T-helper 1 cell treated with Interleukin-12 subunit alpha and Interleukin-12 subunit beta and Interleukin-4 antibody, amounts not matched to agents 30 μg/mL and 1 μg/mL, for 36 hours (primary cell): ENCODE measurements at regions not wholly inside any gene's neighbourhood (a gene's known extent, or its start where the extent isn't known, plus 50 kb on each side); places are given as distances from the start of the nearest gene placed in this dataset.

Experiments used
- H3K27ac Mint-ChIP-seq: one replicate; pipeline ENCODE4 v1.8.0; 2021; ENCODE audit warnings: mild to moderate bottlenecking, mixed read lengths
- H3K27me3 Mint-ChIP-seq: one replicate; pipeline ENCODE4 v1.8.0; 2021; ENCODE audit warnings: low read depth, mixed read lengths
- H3K36me3 Mint-ChIP-seq: one replicate; pipeline ENCODE4 v1.8.0; 2021; ENCODE audit warnings: low read depth, mixed read lengths
- H3K4me1 Mint-ChIP-seq: one replicate; pipeline ENCODE4 v1.8.0; 2021; ENCODE audit warnings: low read depth, mixed read lengths
- H3K4me3 Mint-ChIP-seq: one replicate; pipeline ENCODE4 v1.8.0; 2021; ENCODE audit warnings: mild to moderate bottlenecking, moderate library complexity, mixed read lengths
- H3K9me3 Mint-ChIP-seq: one replicate; pipeline ENCODE4 v1.8.0; 2021; ENCODE audit warnings: mixed read lengths

GRCh38 chr13:83190020-83190419 lies 692.3 kb downstream of the SLITRK1 start:
- H3K4me3 Mint-ChIP-seq, result no peak overlapping the region
- H3K9me3 Mint-ChIP-seq, result peaks cover 20% of the 10 kb centered on the region
- no peaks in the 10 kb centered on the region for H3K36me3 Mint-ChIP-seq
- H3K27me3 Mint-ChIP-seq, result no peaks in the 10 kb centered on the region
- H3K27ac Mint-ChIP-seq, result no peak overlapping the region
- H3K4me1 Mint-ChIP-seq, result no peaks in the 10 kb centered on the region

DNA sequence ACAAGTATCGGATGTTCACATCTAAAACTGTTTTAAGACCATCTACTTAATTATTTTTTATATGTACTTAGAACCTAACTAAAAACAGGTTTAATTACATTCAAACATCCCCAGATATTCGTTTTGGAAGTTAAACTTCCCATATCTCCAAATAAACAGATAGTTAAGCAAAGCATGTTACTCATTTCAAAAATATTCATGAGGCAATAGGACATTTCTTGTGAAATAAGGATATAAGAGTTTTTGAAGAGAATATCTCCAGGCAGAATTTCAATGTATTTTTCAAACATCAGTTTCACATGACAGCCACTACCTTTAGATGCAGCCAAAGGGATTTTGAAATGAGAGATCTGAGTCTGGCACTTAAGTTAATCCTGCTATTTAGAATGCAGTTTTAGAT lies 697.5 kb downstream of the SLITRK1 start:
- H3K27me3 Mint-ChIP-seq, result no peaks in the 10 kb centered on the region

DNA sequence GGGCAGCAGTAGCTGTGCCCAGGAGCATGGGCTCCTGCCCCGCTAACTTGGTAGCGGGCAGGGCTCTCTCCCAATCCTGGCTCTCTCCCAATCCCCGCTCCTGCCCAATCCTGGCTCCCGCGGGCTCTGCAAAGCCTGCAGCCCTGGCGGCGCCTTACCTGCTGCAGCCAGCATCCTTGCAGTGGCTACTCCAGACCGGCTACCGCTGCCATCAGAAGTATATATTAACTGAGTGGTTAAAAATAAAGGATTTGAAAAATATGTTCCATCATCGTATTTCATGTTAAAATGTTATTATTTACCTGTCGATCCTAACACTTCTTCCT lies 698.2 kb downstream of the SLITRK1 start:
- no peaks in the 10 kb centered on the region for H3K4me1 Mint-ChIP-seq
- H3K36me3 Mint-ChIP-seq, result no peaks in the 10 kb centered on the region
- H3K9me3 Mint-ChIP-seq, result peaks cover 17% of the 10 kb centered on the region
- no peak overlapping the region for H3K4me3 Mint-ChIP-seq
- no peaks in the 10 kb centered on the region for H3K27me3 Mint-ChIP-seq
- no peak overlapping the region for H3K27ac Mint-ChIP-seq

More for the DNA sequence above, 697.5 kb downstream of the SLITRK1 start:
- Mint-ChIP-seq H3K4me1 (no peaks in the 10 kb centered on the region), H3K36me3 (no peaks in the 10 kb centered on the region), H3K9me3 (peaks cover 17% of the 10 kb centered on the region), H3K4me3 (no peak overlapping the region), H3K27ac (no peak overlapping the region)

DNA sequence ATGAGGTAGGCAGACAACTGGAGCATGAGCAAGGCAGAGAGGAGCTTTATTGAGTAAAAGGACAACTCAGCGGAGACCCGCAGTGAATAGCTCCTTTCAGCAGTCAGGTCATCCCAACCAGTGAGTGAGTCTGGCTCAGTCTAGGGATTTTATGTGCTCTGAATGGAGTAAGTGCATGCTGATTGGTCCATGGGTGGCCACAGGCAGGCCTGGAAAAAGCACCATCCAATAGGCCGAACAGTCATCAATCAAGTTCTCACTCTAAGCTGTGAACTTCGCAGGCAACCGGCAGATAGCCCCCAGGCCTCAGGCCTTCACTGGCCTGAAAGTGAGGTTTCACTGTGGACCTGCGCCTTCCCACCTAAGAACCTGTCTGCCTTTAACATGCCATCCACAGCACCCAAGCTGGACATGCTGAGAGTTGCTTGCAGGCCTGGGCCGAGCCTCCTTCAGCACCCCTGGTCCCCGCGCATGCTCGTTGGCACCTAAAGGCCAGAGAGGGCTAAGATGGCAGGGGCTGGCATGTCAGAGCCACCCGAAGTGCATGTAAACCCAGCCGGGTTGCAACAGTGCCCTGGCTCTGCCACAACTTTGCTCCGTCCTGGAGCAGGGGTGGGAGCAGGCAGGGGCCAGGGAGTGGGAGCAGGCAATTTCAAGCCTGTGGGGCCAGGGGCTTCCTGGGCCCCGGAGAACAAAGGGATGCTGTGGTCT lies 698.7 kb downstream of the SLITRK1 start:
- H3K4me1 Mint-ChIP-seq, result no peaks in the 10 kb centered on the region
- H3K4me3 Mint-ChIP-seq, result no peak overlapping the region
- no peaks in the 10 kb centered on the region for H3K27me3 Mint-ChIP-seq
- H3K27ac Mint-ChIP-seq, result no peak overlapping the region
- peaks cover 15% of the 10 kb centered on the region for H3K9me3 Mint-ChIP-seq
- H3K36me3 Mint-ChIP-seq, result no peaks in the 10 kb centered on the region

GRCh38 chr13:83182845-83183244 lies 699.4 kb downstream of the SLITRK1 start:
- Mint-ChIP-seq H3K27ac (no peak overlapping the region), H3K4me1 (no peaks in the 10 kb centered on the region), H3K27me3 (no peaks in the 10 kb centered on the region), H3K9me3 (peaks cover 11% of the 10 kb centered on the region), H3K36me3 (no peaks in the 10 kb centered on the region), H3K4me3 (no peak overlapping the region)

- no peaks in the 10 kb centered on the region for H3K36me3 Mint-ChIP-seq
- H3K4me1 Mint-ChIP-seq, result no peaks in the 10 kb centered on the region
- H3K4me3 Mint-ChIP-seq, result no peak overlapping the region
- H3K9me3 Mint-ChIP-seq, result no peaks in the 10 kb centered on the region
- H3K27me3 Mint-ChIP-seq, result no peaks in the 10 kb centered on the region
- no peak overlapping the region for H3K27ac Mint-ChIP-seq
Measured at GRCh38 chr13:83178008-83178407, 704.3 kb downstream of the SLITRK1 start.

DNA sequence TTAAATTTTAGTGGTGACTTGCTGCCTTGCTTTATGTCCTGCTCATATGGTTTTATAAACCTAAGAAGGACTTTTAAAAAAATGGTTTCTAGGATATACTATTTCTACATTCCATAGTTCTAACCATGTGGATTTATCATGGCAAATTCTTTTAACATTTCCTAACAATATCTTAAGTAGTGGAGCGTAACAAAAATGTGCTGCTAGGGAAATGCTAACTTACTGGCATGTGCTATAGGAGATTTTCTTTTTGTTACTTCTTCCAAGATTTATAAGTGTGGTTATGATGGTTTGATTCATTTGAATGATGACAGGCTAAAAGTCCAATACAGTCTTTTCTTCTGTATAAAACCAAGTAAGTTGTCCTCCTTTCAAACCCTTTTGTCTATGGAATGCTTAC lies 713.7 kb downstream of the SLITRK1 start:
- H3K27me3 Mint-ChIP-seq, result no peaks in the 10 kb centered on the region
- no peak overlapping the region for H3K27ac Mint-ChIP-seq
- no peak overlapping the region for H3K4me3 Mint-ChIP-seq
- H3K9me3 Mint-ChIP-seq, result peaks cover 5% of the 10 kb centered on the region
- no peaks in the 10 kb centered on the region for H3K4me1 Mint-ChIP-seq
- H3K36me3 Mint-ChIP-seq, result no peaks in the 10 kb centered on the region

- no peaks in the 10 kb centered on the region for H3K36me3 Mint-ChIP-seq
- H3K4me3 Mint-ChIP-seq, result no peak overlapping the region
- H3K27ac Mint-ChIP-seq, result no peak overlapping the region
- H3K27me3 Mint-ChIP-seq, result no peaks in the 10 kb centered on the region
- peaks cover 5% of the 10 kb centered on the region for H3K9me3 Mint-ChIP-seq
- no peaks in the 10 kb centered on the region for H3K4me1 Mint-ChIP-seq
Measured at GRCh38 chr13:83167203-83167602, 715.1 kb downstream of the SLITRK1 start.

- Mint-ChIP-seq H3K36me3 (no peaks in the 10 kb centered on the region), H3K4me1 (no peaks in the 10 kb centered on the region), H3K27me3 (no peaks in the 10 kb centered on the region), H3K9me3 (peaks cover 5% of the 10 kb centered on the region), H3K4me3 (no peak overlapping the region), H3K27ac (no peak overlapping the region)
Measured at GRCh38 chr13:83166550-83166949, 715.7 kb downstream of the SLITRK1 start.

- no peak overlapping the region for H3K27ac Mint-ChIP-seq
- no peaks in the 10 kb centered on the region for H3K4me1 Mint-ChIP-seq
- H3K36me3 Mint-ChIP-seq, result no peaks in the 10 kb centered on the region
- H3K9me3 Mint-ChIP-seq, result peaks cover 5% of the 10 kb centered on the region
- H3K27me3 Mint-ChIP-seq, result no peaks in the 10 kb centered on the region
- H3K4me3 Mint-ChIP-seq, result no peak overlapping the region
Measured at GRCh38 chr13:83162493-83162892, 719.8 kb downstream of the SLITRK1 start.

GRCh38 chr13:83153848-83154247 lies 728.4 kb downstream of the SLITRK1 start:
- H3K36me3 Mint-ChIP-seq, result no peaks in the 10 kb centered on the region
- no peak overlapping the region for H3K4me3 Mint-ChIP-seq
- H3K27ac Mint-ChIP-seq, result no peak overlapping the region
- no peaks in the 10 kb centered on the region for H3K4me1 Mint-ChIP-seq
- no peaks in the 10 kb centered on the region for H3K27me3 Mint-ChIP-seq
- H3K9me3 Mint-ChIP-seq, result peaks cover 9% of the 10 kb centered on the region

GRCh38 chr13:83151308-83151660 lies 731.0 kb downstream of the SLITRK1 start:
- Mint-ChIP-seq H3K36me3 (no peaks in the 10 kb centered on the region), H3K4me3 (no peak overlapping the region)

GRCh38 chr13:83150616-83151307 lies 731.5 kb downstream of the SLITRK1 start:
- no peaks in the 10 kb centered on the region for H3K27me3 Mint-ChIP-seq
- peaks cover 9% of the 10 kb centered on the region for H3K9me3 Mint-ChIP-seq
- no peaks in the 10 kb centered on the region for H3K36me3 Mint-ChIP-seq
- H3K4me1 Mint-ChIP-seq, result no peaks in the 10 kb centered on the region
- no peak overlapping the region for H3K4me3 Mint-ChIP-seq
- H3K27ac Mint-ChIP-seq, result no peak overlapping the region

More at GRCh38 chr13:83151308-83151660, 731.0 kb downstream of the SLITRK1 start:
- H3K27ac Mint-ChIP-seq, result no peak overlapping the region
- peaks cover 9% of the 10 kb centered on the region for H3K9me3 Mint-ChIP-seq
- H3K27me3 Mint-ChIP-seq, result no peaks in the 10 kb centered on the region
- no peaks in the 10 kb centered on the region for H3K4me1 Mint-ChIP-seq

DNA sequence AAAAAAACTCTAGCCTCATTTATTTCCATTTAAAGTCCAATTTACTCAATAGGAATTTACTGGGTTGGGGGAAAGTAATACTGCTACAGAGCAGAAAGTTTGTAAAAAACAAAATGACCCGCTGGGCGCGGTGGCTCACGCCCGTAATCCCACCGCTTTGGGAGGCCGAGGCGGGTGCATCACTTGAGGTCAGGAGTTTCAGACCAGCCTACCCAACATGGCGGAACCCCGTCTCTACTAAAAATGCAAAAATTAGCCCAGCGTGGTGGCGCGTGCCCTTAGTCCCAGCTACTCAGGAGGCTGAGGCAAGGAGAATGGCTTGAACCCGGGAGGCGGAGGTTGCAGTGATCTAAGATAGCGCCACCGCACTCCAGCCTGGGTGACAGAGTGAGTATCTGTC lies 745.6 kb downstream of the SLITRK1 start:
- Mint-ChIP-seq H3K36me3 (no peaks in the 10 kb centered on the region), H3K27ac (no peak overlapping the region), H3K4me3 (no peak overlapping the region), H3K4me1 (no peaks in the 10 kb centered on the region), H3K27me3 (no peaks in the 10 kb centered on the region), H3K9me3 (peaks cover 12% of the 10 kb centered on the region)

- no peak overlapping the region for H3K27ac Mint-ChIP-seq
- H3K9me3 Mint-ChIP-seq, result peaks cover 9% of the 10 kb centered on the region
- no peaks in the 10 kb centered on the region for H3K36me3 Mint-ChIP-seq
- H3K4me1 Mint-ChIP-seq, result no peaks in the 10 kb centered on the region
- no peak overlapping the region for H3K4me3 Mint-ChIP-seq
- no peaks in the 10 kb centered on the region for H3K27me3 Mint-ChIP-seq
Measured at GRCh38 chr13:83125791-83126190, 756.5 kb downstream of the SLITRK1 start.
